ENCODE measurements at regions not wholly inside any gene's neighbourhood (a gene's known extent, or its start where the extent isn't known, plus 50 kb on each side); places are given as distances from the start of the nearest gene placed in this dataset.

DNA sequence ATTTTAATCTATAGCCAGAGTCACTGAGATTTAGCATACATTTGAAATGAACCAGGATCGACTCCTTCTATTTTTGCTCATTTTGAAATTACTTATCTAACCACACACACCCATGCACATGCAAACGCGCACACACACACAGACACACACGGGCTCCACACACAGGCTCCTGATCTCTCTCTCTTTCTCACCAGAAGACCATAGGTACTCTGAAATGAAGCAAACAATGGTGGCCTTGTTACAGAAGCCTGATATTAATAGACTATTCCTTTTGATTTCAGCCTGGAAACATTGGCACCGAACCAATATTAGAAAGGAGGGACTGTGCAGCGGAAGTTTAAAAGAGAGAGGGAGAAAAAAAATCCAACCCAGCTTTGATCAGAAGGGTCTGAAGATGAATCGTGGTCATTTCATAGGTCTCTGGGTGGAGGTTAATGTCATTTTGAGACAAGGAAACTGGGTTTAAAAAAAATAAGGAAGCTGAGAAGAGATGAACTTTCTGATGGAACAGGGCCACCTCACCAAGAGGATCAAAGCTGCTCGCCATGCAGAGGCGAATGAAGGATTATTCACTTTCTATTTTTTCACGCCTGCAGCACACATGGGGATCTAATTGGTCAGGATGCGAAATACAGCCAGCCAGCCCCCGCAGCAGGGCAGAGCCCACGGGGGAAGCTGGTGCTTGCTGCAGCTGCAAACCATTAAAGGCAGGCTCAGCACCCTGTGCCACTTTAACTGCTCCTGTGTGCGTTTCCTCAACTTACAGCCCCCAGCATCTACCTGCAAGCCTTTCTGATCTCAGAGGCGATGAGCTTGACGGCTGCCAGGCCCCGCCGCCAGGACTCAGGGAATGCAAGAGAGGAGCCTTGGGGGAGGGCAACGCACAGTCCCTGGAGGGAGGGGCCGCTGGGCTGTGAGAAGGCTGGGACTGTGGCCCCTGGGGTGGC is 88.8 kb downstream of the HES1 start:
- Mint-ChIP-seq H3K36me3 (ENCODE audit: low read depth) (peaks cover 15% of the 10 kb centered on the region), H3K4me1 (peaks cover 18% of the 10 kb centered on the region), H3K27me3 (peaks cover 61% of the 10 kb centered on the region), H3K4me3 (no peak overlapping the region), H3K27ac (no peak overlapping the region)
- ATAC-seq, result no peak
- no peaks in the 10 kb centered on the region for H3K9me3 ChIP-seq (ENCODE audit: control insufficient read depth, low read length, poor library complexity, severe bottlenecking)
- no peak for DNase-seq

- Mint-ChIP-seq H3K27me3 (peaks cover 54% of the 10 kb centered on the region), H3K4me1 (peaks cover 14% of the 10 kb centered on the region), H3K27ac (no peak overlapping the region), H3K36me3 (ENCODE audit: low read depth) (peaks cover 13% of the 10 kb centered on the region), H3K4me3 (no peak overlapping the region)
- no peaks in the 10 kb centered on the region for H3K9me3 ChIP-seq (ENCODE audit: control insufficient read depth, low read length, poor library complexity, severe bottlenecking)
- no peak for DNase-seq
- ATAC-seq, result no peak
Measured at GRCh38 chr3:194225418-194225812, 89.5 kb downstream of the HES1 start.

GRCh38 chr3:194225988-194226663 is 90.2 kb downstream of the HES1 start:
- no peaks in the 10 kb centered on the region for H3K9me3 ChIP-seq (ENCODE audit: control insufficient read depth, low read length, poor library complexity, severe bottlenecking)
- Mint-ChIP-seq H3K36me3 (ENCODE audit: low read depth) (peaks cover 13% of the 10 kb centered on the region), H3K4me3 (no peak overlapping the region), H3K4me1 (peaks cover 14% of the 10 kb centered on the region), H3K27me3 (peaks cover 51% of the 10 kb centered on the region), H3K27ac (no peak overlapping the region)
- DNase-seq (no peak), ATAC-seq (no peak)

DNA sequence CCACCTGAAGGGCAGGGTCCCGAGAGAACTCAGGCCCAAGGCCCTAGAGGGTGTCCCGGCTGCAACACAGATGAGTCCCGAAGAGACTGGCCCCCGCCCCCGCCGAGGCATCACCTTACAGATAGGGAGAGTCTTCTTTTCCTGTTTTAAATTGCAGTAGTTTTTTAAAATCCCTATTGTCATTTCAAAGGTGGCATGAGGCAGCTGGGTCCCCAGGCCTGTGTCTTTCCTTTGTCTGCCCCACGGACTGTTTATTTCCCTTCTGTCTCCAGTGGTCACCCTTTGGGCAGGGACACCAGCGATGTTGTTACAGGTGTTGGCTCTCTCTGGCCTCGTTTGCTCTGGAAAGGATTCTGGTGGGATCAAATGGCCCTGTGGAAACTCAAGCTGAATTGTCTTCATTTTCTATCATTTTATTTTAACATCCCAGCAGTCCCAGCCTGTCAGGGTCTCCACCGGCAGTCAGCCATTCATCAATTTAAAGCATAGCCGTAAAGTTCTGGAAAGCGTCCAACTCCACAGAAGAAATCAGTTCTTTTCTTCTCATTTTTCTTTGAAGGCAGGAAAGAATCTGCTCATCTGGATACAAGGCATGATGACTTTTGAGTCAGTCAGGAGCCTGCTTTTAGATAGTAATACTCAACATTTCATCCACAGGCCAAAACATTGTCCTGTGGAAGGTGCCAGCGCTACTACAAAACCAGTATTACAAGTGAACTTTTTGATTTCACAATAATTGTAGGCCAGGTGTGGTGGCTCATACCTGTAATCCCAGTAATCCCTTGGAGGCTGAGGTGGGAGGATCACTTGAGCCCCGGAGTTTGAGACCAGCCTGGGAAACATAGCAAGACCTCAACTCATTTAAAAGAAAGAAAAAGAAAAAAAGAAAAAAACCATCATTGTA is 96.2 kb downstream of the HES1 start:
- Mint-ChIP-seq H3K27me3 (peaks cover 29% of the 10 kb centered on the region), H3K4me1 (no peaks in the 10 kb centered on the region), H3K27ac (no peak overlapping the region), H3K4me3 (no peak overlapping the region), H3K36me3 (ENCODE audit: low read depth) (peaks cover 2% of the 10 kb centered on the region)
- H3K9me3 ChIP-seq (ENCODE audit: control insufficient read depth, low read length, poor library complexity, severe bottlenecking), result no peaks in the 10 kb centered on the region
- ATAC-seq (no peak), DNase-seq (no peak)

- DNase-seq, result no peak
- no peaks in the 10 kb centered on the region for H3K9me3 ChIP-seq (ENCODE audit: control insufficient read depth, low read length, poor library complexity, severe bottlenecking)
- no peak for ATAC-seq
- Mint-ChIP-seq H3K36me3 (ENCODE audit: low read depth) (peaks cover 2% of the 10 kb centered on the region), H3K27ac (no peak overlapping the region), H3K4me1 (no peaks in the 10 kb centered on the region), H3K27me3 (peaks cover 29% of the 10 kb centered on the region), H3K4me3 (no peak overlapping the region)
Measured at GRCh38 chr3:194233150-194233549, 97.2 kb downstream of the HES1 start.

- no peak overlapping the region for H3K27ac Mint-ChIP-seq
- no peaks in the 10 kb centered on the region for H3K4me1 Mint-ChIP-seq
- H3K27me3 Mint-ChIP-seq, result peaks cover 23% of the 10 kb centered on the region
- H3K36me3 Mint-ChIP-seq (ENCODE audit: low read depth), result no peaks in the 10 kb centered on the region
- no peak overlapping the region for H3K4me3 Mint-ChIP-seq
- ATAC-seq (no peak), DNase-seq (no peak)
- no peaks in the 10 kb centered on the region for H3K9me3 ChIP-seq (ENCODE audit: control insufficient read depth, low read length, poor library complexity, severe bottlenecking)
Measured at GRCh38 chr3:194235160-194235559, 99.2 kb downstream of the HES1 start.

DNA sequence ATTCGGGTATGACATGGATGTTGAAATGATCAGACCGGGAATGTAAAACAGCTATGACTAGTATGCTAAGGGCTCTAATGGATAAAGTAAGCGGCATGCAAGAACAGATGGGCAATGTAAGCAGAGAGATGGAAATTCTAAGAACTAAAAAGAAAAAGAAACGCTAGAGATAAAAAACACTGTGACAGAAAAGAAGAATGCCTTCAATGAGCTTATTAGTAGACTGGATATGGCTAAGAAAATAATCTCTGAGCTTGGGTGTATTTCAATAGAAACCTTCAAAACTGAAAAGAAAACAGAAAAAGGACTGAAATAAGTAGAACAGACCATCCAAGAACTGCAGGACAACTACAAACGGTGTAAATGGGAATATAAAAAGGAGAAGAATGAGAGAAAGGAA is 101.2 kb downstream of the HES1 start:
- H3K4me3 Mint-ChIP-seq, result no peak overlapping the region
- no peak overlapping the region for H3K27ac Mint-ChIP-seq
- ATAC-seq (no peak), DNase-seq (no peak)
- no peaks in the 10 kb centered on the region for H3K9me3 ChIP-seq (ENCODE audit: control insufficient read depth, low read length, poor library complexity, severe bottlenecking)
- H3K4me1 Mint-ChIP-seq, result peaks cover 2% of the 10 kb centered on the region
- H3K27me3 Mint-ChIP-seq, result peaks cover 24% of the 10 kb centered on the region
- H3K36me3 Mint-ChIP-seq (ENCODE audit: low read depth), result no peaks in the 10 kb centered on the region

DNA sequence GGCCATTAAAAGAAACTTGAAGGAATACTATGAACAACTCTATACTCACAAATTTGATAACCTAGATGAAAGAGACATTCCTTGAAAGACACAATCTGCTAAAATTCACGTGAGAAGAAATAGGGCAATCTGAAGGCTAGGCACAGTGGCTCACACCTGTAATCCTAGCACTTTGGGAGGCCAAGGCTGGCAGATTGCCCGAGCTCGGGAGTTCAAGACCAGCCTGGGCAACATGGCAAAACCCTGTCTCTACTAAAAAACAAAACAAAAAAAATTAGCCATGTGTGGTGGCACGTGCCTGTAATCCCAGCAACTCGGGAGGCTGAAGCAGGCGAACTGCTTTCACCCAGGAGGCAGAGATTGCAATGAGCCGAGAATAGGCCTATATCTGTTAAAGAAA is 104.8 kb downstream of the HES1 start:
- peaks cover 6% of the 10 kb centered on the region for H3K4me1 Mint-ChIP-seq
- H3K4me3 Mint-ChIP-seq, result no peak overlapping the region
- DNase-seq, result no peak
- H3K36me3 Mint-ChIP-seq (ENCODE audit: low read depth), result no peaks in the 10 kb centered on the region
- no peak overlapping the region for H3K27ac Mint-ChIP-seq
- H3K9me3 ChIP-seq (ENCODE audit: control insufficient read depth, low read length, poor library complexity, severe bottlenecking), result no peaks in the 10 kb centered on the region
- ATAC-seq, result no peak
- peaks cover 13% of the 10 kb centered on the region for H3K27me3 Mint-ChIP-seq

GRCh38 chr3:194243172-194243837 is 107.4 kb downstream of the HES1 start:
- no peaks in the 10 kb centered on the region for H3K9me3 ChIP-seq (ENCODE audit: control insufficient read depth, low read length, poor library complexity, severe bottlenecking)
- H3K27me3 Mint-ChIP-seq, result peaks cover 14% of the 10 kb centered on the region
- H3K4me1 Mint-ChIP-seq, result peaks cover 6% of the 10 kb centered on the region
- DNase-seq, result no peak
- H3K36me3 Mint-ChIP-seq (ENCODE audit: low read depth), result no peaks in the 10 kb centered on the region
- no peak for ATAC-seq
- H3K27ac Mint-ChIP-seq, result no peak overlapping the region
- no peak overlapping the region for H3K4me3 Mint-ChIP-seq

DNA sequence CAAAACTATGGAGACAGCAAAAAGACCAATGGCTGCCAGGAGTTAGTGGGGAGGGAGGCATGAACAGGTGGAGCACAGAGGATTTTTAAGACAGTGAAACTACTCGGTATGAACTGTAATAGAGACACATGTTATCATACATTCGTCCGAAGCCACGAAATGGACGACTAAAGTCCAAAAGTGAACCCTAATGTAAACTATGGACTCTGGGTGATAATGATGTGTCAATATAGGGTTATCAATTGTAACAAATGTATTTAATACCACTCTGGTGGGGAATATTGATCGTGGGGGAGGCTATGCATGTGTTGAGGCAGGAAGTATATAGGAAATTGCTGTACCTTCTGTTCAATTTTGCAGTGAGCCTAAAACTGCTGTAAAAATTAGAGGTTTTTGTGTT is 107.0 kb downstream of the CPN2 start:
- ATAC-seq, result no peak
- Mint-ChIP-seq H3K36me3 (ENCODE audit: low read depth) (no peaks in the 10 kb centered on the region), H3K4me3 (no peak overlapping the region), H3K27me3 (peaks cover 14% of the 10 kb centered on the region), H3K4me1 (peaks cover 6% of the 10 kb centered on the region), H3K27ac (no peak overlapping the region)
- no peak for DNase-seq
- no peaks in the 10 kb centered on the region for H3K9me3 ChIP-seq (ENCODE audit: control insufficient read depth, low read length, poor library complexity, severe bottlenecking)

DNA sequence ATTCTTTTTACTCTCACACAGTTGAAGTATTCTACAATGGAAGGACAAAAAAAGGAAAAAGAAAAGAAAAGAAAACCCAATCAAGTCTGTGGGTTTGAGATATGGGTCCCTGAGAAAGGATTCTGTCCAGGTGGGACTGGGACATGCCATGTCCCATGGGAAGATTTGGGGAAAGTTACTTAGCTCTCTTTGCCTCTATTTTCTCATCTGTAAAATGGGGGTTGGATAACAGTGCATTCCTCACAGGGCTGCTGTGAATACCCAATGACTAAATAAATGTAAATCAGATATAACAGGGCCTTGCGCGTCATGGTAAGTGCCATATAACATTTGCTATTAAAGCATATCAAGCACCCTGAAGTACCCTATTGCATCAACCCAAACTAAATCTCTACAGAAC is 105.7 kb downstream of the CPN2 start:
- peaks cover 11% of the 10 kb centered on the region for H3K27me3 Mint-ChIP-seq
- no peak overlapping the region for H3K4me3 Mint-ChIP-seq
- peaks cover 6% of the 10 kb centered on the region for H3K4me1 Mint-ChIP-seq
- no peak overlapping the region for H3K27ac Mint-ChIP-seq
- no peak for ATAC-seq
- H3K36me3 Mint-ChIP-seq (ENCODE audit: low read depth), result no peaks in the 10 kb centered on the region
- DNase-seq, result no peak
- H3K9me3 ChIP-seq (ENCODE audit: control insufficient read depth, low read length, poor library complexity, severe bottlenecking), result no peaks in the 10 kb centered on the region

- DNase-seq (no peak), ATAC-seq (no peak)
- Mint-ChIP-seq H3K36me3 (ENCODE audit: low read depth) (peaks cover 1% of the 10 kb centered on the region), H3K4me3 (no peak overlapping the region), H3K27me3 (peaks cover 9% of the 10 kb centered on the region), H3K27ac (no peak overlapping the region), H3K4me1 (peaks cover 3% of the 10 kb centered on the region)
- H3K9me3 ChIP-seq (ENCODE audit: control insufficient read depth, low read length, poor library complexity, severe bottlenecking), result no peaks in the 10 kb centered on the region
Measured at GRCh38 chr3:194245975-194246561, 105.1 kb downstream of the CPN2 start.
